PC-9 (cell line): ENCODE measurements at regions not wholly inside any gene's neighbourhood (a gene's known extent, or its start where the extent isn't known, plus 50 kb on each side); places are given as distances from the start of the nearest gene placed in this dataset.
A peak's percentile ranks its signal among the peaks of the same experiment; 100 is the strongest.

Source experiments
- BruUV-seq: library from RNA; stranded (reverse); fragments of 400-500 nt; replicated peaks from 2 replicates; lab custom pipeline; 2021; lab: Mats Ljungman, UMichigan
- CTCF ChIA-PET: fragments of 300-600 bp; sonication (Branson Sonifier 250); formaldehyde crosslinking; loops from one replicate; lab custom pipeline; 2022; ENCODE audit warnings: antibody characterized with exemption; lab: Charles Lee
- POLR2A ChIA-PET: fragments of 300-600 bp; sonication (Branson Sonifier 250); formaldehyde crosslinking; loops from one replicate; lab custom pipeline; 2022; ENCODE audit warnings: antibody characterized with exemption; ENCODE audit not compliant: unreplicated experiment; lab: Charles Lee
- DNase-seq, 2 experiments: peaks; one replicate each; pipeline versions ENCODE4 v3.0.0 to v3.0.0-alpha.2; 2015 to 2022; ENCODE audit warnings: mixed read lengths in 1 of 2
- H2AFZ ChIP-seq: fragments of 200-600 bp; sonication (generic); 2 replicates; pipeline ENCODE4 v1.8.1; 2017; ENCODE audit warnings: antibody characterized with exemption
- H3F3A ChIP-seq: fragments of 200-600 bp; sonication (generic); 2 replicates; pipeline ENCODE4 v1.8.1; 2017; ENCODE audit warnings: antibody characterized with exemption, mild to moderate bottlenecking, low read depth; ENCODE audit not compliant: insufficient read depth
- H3K27ac ChIP-seq: fragments of 200-600 bp; sonication (generic); 2 replicates; pipeline ENCODE4 v1.6.1; 2016; ENCODE audit warnings: mixed run types
- H3K27me3 ChIP-seq: fragments of 200-600 bp; sonication (generic); 2 replicates; pipeline ENCODE4 v1.6.1; 2016; ENCODE audit warnings: low read depth, mixed run types; ENCODE audit not compliant: insufficient read depth
- H3K36me3 ChIP-seq: fragments of 200-600 bp; sonication (generic); 2 replicates; pipeline ENCODE4 v1.6.1; 2016; ENCODE audit warnings: low read depth, mixed run types
- H3K4me1 ChIP-seq: fragments of 200-600 bp; sonication (generic); replicated peaks from 2 replicates; pipeline ENCODE4 v1.6.1; 2016; ENCODE audit warnings: mixed run types; ENCODE audit not compliant: insufficient read depth
- H3K4me2 ChIP-seq: fragments of 200-600 bp; sonication (generic); 2 replicates; pipeline ENCODE4 v1.6.1; 2017; ENCODE audit warnings: mixed run types
- H3K4me3 ChIP-seq: fragments of 200-600 bp; sonication (generic); 2 replicates; pipeline ENCODE4 v1.6.1; 2016; ENCODE audit warnings: mixed run types
- H3K79me2 ChIP-seq: fragments of 200-600 bp; sonication (generic); 2 replicates; pipeline ENCODE4 v1.6.1; 2017; ENCODE audit warnings: low read depth, mixed run types
- H3K9me2 ChIP-seq: fragments of 200-600 bp; sonication (generic); 2 replicates; pipeline ENCODE4 v1.8.1; 2017; ENCODE audit warnings: mild to moderate bottlenecking; ENCODE audit not compliant: insufficient read depth
- H3K9me3 ChIP-seq: fragments of 200-600 bp; sonication (generic); 2 replicates; pipeline ENCODE4 v1.8.1; 2016; ENCODE audit warnings: low read depth; ENCODE audit not compliant: insufficient read depth
- H4K20me1 ChIP-seq: fragments of 200-600 bp; sonication (generic); 2 replicates; pipeline ENCODE4 v1.8.1; 2017; ENCODE audit not compliant: insufficient read depth
- EZH2 ChIP-seq: fragments of 200-600 bp; sonication (generic); IDR thresholded peaks from 2 replicates; pipeline ENCODE4 v1.8.0; 2017; ENCODE audit warnings: antibody characterized with exemption, low read depth
- intact Hi-C: fragments of 100-400 bp; cut with micrococcal nuclease; formaldehyde crosslinking; loops from one replicate; pipeline ENCODE4 v1.10.0; 2022; ENCODE audit not compliant: unreplicated experiment
- TF ChIP-seq, protein P1 (sequence below): fragments of 200-600 bp; sonication (generic); conservative IDR thresholded peaks from 2 replicates; pipeline ENCODE4 v1.6.1; 2017; ENCODE audit warnings: mixed run types, antibody characterized with exemption, mild to moderate bottlenecking, moderate library complexity

DNA sequence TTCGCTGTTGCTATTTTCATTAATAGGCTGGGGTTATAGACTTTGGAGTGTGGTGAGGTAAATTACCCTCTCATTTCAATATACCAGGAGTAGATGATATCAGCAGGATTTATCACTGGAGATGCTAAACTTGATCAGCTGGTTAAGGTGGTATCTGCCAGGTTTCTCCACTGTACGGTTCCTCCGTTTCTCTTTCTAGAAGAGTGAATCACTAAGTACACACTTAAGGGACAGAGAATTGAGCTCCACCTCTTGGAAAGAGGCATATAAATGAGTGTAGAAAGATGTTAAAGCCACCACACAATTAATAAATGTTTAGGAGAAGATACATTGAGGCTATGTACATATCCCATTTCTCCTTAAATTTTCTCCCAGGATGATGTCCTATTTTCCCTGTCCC is 277.4 kb upstream of the GRIP1 start:
- ChIA-PET POLR2A (interaction anchor here (0.7 kb wide), 1 partner anchor 1100 kb away, joined by 6 read pairs; no protein-coding TSS in a partner anchor), CTCF (interaction anchor here (0.8 kb wide), 1 partner anchor 16 kb away, joined by 3 read pairs; no protein-coding TSS in a partner anchor)
- no peak for DNase-seq
- Histone ChIP-seq H3K27me3 (no peaks in the 10 kb centered on the region), H3K9me2 (no peaks in the 10 kb centered on the region), H2AFZ (no peak overlapping the region), H3K9me3 (no peaks in the 10 kb centered on the region), H3K27ac (no peak overlapping the region), H3K36me3 (no peaks in the 10 kb centered on the region), H3K79me2 (peaks cover 3% of the 10 kb centered on the region; the same call in 1 of the 2 replicates), H3K4me2 (no peak overlapping the region), H3K4me1 (peaks cover 38% of the 10 kb centered on the region), H3K4me3 (no peak overlapping the region), H4K20me1 (no peaks in the 10 kb centered on the region), H3F3A (peaks cover 21% of the 10 kb centered on the region)
- BruUV-seq, result no TSS peak
- no peak for TF ChIP-seq EZH2
- TF ChIP-seq, protein P1, sequence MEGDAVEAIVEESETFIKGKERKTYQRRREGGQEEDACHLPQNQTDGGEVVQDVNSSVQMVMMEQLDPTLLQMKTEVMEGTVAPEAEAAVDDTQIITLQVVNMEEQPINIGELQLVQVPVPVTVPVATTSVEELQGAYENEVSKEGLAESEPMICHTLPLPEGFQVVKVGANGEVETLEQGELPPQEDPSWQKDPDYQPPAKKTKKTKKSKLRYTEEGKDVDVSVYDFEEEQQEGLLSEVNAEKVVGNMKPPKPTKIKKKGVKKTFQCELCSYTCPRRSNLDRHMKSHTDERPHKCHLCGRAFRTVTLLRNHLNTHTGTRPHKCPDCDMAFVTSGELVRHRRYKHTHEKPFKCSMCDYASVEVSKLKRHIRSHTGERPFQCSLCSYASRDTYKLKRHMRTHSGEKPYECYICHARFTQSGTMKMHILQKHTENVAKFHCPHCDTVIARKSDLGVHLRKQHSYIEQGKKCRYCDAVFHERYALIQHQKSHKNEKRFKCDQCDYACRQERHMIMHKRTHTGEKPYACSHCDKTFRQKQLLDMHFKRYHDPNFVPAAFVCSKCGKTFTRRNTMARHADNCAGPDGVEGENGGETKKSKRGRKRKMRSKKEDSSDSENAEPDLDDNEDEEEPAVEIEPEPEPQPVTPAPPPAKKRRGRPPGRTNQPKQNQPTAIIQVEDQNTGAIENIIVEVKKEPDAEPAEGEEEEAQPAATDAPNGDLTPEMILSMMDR, result no peak
- intact Hi-C loops, result no loop called here

- peak overlapping the region; percentile 72; the same call in 1 of the 2 replicates for H3K4me2 ChIP-seq
- H3K4me3 ChIP-seq, result no peak overlapping the region
- H3K9me2 ChIP-seq, result no peaks in the 10 kb centered on the region
- H3K9me3 ChIP-seq, result no peaks in the 10 kb centered on the region
- 0 out of 2 replicates have a peak, but pooled peaks cover 5% of the 10 kb centered on the region for H4K20me1 ChIP-seq
- no peak overlapping the region for H2AFZ ChIP-seq
- H3K4me1 ChIP-seq, result peaks cover 49% of the 10 kb centered on the region
- H3K27me3 ChIP-seq, result no peaks in the 10 kb centered on the region
- H3K79me2 ChIP-seq, result peaks cover 3% of the 10 kb centered on the region; the same call in 1 of the 2 replicates
- peaks cover 28% of the 10 kb centered on the region for H3F3A ChIP-seq
- no TSS peak for BruUV-seq
- no peak overlapping the region for H3K27ac ChIP-seq
- ChIA-PET CTCF (no interaction called here), POLR2A (no interaction called here)
- TF ChIP-seq, protein P1, result no peak
- no peak for TF ChIP-seq EZH2
- no peaks in the 10 kb centered on the region for H3K36me3 ChIP-seq
- DNase-seq, result peak in 1 of 2 experiments; percentile 78
- intact Hi-C loops, result no loop called here
Observed at GRCh38 chr12:66959276-66959675, 280.4 kb upstream of the GRIP1 start.

DNA sequence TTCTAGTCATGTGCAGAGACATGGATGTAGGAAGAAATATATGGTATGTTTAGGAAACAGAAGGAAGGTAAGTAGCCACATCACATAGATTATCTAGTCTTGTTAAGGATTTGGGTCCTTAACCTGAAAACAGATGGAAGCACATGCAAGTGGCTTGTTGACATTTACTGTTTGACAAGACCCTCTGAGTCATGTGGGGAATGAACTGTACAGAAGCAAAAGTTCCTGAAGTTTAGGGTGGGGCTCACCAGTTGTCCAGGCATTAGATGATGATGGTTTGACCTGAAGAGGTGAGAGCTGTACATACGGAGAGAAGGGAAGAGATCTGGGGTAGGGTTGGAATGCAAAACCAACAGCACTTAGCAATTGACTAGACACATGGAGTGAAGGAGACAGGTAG is 281.1 kb upstream of the GRIP1 start:
- H4K20me1 ChIP-seq, result 0 out of 2 replicates have a peak, but pooled peaks cover 5% of the 10 kb centered on the region
- no peaks in the 10 kb centered on the region for H3K9me3 ChIP-seq
- no peaks in the 10 kb centered on the region for H3K9me2 ChIP-seq
- BruUV-seq, result no TSS peak
- no peaks in the 10 kb centered on the region for H3K36me3 ChIP-seq
- no peak overlapping the region for H2AFZ ChIP-seq
- CTCF ChIA-PET, result no interaction called here
- TF ChIP-seq, protein P1, result no peak
- TF ChIP-seq EZH2, result no peak
- H3K4me1 ChIP-seq, result peaks cover 49% of the 10 kb centered on the region
- peak overlapping the region; percentile 72; the same call in 1 of the 2 replicates for H3K4me2 ChIP-seq
- no peak overlapping the region for H3K27ac ChIP-seq
- DNase-seq, result peak in 1 of 2 experiments; percentile 46
- peaks cover 1% of the 10 kb centered on the region; the same call in 1 of the 2 replicates for H3K79me2 ChIP-seq
- intact Hi-C loops, result no loop called here
- H3K27me3 ChIP-seq, result no peaks in the 10 kb centered on the region
- H3F3A ChIP-seq, result peaks cover 28% of the 10 kb centered on the region
- POLR2A ChIA-PET, result no interaction called here
- H3K4me3 ChIP-seq, result no peak overlapping the region
